GM21723 (cell line): ENCODE measurements at regions not wholly inside any gene's neighbourhood (a gene's known extent, or its start where the extent isn't known, plus 50 kb on each side); places are given as distances from the start of the nearest gene placed in this dataset.

ENCODE experiments used
- ATAC-seq: cut with Tn5 transposase; IDR thresholded peaks from one replicate; pipeline ENCODE4 v1.9.1; 2021; ENCODE audit warnings: mild to moderate bottlenecking, moderate library complexity; ENCODE audit not compliant: unreplicated experiment

DNA sequence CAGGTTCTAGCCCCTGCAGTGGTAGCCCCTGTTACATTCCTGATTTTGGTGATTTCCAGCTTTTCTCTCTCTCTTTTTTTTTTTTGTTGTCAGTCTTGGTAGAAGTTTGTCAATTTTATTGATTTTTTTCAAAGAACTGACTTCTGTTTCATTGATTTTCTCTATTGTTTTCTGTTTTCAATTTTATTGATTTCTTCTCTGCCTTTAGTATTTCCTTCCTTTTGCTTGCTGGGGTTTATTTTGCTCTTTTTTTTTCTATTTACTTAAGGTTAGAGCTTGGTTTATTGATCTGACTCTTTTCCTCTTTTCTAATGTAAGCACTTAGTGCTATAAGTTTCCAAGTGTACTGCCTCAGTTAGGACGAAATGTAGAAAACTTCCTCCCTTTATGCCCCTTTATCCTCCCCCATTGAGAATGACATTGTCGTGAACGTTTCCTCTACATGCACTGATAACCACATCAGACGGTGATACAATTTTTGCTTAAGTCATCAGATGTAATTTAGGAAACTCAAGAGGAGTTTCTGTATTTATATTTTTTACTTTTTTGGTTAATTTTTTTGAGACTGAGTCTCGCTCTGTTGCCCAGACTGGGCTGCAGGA, 81.1 kb upstream of the HS6ST1 start:
- no peak for ATAC-seq

DNA sequence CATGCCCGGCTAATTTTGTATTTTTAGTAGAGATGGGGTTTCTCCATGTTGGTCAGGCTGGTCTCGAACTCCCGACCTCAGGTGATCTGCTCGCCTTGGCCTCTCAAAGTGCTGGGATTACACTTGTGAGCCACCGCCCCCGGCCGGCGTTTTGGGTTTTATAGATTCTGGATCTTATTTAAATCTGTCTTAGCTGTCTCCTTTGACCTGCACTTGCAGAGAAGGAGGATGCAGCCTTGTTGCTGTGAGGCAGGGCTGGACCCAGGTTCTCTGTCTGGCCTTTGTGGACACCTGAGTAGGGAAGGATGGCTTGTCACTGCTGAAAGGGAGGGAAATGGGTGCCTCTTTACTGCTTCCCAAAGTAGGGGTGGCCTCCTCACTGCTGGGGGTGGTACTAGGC, 83.0 kb upstream of the HS6ST1 start:
- no peak for ATAC-seq

DNA sequence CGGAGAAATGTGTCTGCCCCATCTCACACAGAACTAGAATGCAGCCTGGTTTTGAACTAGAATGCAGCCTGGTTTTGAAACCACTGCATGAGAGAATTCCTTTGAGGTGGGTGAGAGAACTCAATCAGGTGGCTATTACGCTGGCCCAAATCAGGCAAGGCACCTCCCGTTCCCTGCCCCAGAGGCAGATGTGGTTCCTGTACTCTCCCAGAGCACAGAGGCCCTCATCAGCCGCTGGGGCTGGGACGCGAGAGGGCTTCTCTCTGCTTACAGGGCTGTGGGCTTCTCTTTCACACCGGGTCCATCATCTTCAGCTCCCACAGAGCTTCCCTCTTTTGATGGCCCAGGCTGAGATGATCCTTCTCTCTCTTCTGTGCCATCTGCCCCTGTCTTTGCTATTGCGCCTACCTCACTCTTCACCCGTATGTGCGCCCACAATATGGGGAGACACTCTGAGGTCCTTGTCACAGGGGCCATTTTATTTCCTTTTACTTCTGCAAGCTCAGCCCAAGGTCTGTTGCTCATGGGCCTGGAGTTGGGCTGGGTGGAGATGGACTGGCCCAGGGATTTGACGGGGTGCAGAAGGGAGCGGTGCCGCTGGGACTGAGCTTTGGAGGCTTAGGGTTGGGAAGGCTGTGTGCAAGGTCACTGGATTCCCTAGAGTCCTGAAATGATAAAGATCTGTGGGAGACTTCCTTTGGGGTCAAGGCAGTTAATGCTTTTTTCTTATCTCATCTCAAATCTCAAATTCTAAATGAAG, 84.4 kb upstream of the HS6ST1 start:
- no peak for ATAC-seq

DNA sequence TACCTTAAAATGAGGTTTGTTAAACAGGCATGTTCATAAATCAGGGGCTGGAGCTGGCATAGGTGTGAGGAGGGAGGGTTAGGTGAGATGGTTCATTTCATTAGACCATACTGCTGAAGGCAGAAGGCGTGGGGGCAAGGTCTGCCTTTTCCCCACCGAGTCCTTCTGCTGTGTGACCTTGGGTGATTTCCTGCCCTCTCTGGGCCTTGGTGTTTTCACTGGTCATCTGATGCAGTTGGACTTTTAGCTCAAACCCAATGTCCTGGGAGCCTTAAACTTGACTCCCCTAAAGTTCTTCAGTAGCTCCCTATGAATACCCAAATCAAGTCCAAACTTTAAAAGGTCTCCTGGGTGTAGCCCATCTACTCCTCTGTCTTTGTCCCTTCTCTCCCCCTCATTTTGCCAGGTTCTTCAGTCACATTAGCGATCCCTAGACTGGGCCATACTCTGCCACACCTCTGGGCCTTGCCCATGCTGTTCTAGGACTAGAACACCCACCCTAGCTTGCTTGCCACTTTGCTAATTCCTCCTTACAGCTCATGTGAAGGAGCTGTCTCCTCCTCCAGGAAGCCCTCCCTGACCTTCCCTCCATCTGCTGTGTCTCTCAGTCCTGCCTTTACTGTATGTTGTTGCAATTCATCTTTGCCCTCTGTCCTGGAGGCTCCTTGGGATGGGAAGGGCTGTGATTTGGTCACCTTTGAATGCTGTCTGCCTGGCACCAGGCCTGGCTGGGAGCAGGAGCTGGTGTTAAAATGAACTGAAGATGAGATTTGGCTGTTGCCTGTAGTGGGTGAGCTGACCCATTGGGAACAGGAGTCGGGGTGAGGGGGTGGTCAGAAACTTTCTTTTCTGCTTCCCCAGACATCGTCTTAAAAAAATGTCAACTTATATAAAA, 85.4 kb upstream of the HS6ST1 start:
- no peak for ATAC-seq

DNA sequence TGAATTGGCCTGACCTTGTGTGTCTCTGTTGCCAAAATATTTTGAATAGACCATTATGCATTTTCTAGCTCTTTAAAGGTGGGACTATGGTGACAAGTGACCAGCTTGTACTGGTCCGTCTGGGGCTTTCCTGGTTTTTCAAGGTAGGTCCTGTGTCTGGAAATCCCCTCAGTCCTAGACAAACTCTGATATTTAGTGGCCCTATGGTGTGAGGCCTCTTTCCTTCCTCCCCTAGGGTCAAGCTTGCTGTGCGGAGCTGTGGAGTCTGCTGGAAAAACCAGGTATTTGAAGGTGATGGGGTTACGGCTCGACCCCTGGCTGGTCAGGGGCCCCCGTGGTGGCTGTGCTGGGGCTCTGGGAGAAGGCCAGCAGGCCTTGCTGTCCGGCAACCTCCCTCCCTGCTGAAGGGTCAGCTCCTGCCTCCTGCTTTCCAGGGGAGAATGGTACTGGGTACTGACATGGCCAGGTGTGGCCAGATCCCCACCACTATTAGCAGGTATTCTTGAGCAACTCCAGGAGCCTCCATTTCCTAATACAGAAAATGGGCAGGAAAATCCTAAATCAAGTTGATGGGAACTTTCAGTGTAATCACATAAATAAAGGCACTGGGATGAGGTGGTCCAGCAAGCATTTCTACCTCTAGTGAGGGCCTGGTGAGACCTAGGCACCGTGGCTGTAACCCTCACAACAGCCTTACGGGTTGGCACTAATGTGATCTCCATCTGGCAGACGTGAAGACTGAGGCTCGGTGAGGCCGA, 86.2 kb upstream of the HS6ST1 start:
- no peak for ATAC-seq

DNA sequence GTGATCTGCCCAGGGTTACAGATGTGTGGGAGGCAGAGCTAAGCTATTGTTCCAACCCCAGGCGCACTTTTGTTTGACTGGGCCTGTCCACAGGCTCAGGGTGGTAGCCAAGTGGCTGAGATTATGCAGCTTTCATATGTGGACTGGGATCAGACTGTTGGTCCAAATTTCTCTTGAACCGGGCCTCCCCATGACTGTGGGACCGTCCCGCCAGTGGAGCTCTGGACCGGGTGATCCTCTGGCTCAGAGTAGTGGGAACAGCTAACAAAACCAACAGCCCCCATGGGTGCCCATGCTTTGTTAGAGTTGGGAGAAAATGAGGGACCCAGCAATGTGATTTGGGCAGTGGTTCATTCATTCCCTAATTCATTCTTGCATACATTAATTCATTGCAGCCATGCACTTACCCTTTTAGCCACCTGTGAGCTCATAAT, 86.8 kb upstream of the HS6ST1 start:
- ATAC-seq: no peak

DNA sequence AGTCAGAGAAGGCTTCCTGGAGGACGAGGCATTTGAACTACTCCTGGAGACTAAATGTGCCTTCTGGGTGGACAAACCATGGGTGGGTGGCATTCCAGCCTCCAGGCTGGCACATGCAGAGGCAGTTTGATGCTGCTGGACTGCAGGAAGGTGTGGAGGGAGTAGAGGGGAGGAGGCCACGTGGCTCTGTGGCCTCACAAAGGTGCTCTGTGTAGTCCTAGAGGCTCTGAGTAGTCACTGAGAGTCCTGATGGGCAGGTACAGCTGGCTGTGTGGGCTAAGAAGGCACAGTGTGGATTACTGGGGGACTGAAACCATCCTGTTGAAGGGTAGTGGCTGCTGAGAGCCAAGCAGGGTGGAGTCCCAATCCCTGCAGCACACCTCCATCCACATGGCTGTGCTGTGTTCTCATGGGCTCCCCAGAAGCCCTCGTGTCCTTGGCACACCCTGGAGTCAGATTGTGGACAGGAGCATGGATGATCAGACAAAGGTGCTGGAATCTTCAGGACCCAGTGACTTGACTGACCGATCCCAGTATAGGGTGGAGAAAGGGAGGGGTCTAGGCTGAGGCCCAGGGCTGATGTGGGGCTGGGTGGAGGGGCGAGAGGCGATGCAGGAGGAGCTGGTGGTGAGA, 87.4 kb upstream of the HS6ST1 start:
- no peak for ATAC-seq

DNA sequence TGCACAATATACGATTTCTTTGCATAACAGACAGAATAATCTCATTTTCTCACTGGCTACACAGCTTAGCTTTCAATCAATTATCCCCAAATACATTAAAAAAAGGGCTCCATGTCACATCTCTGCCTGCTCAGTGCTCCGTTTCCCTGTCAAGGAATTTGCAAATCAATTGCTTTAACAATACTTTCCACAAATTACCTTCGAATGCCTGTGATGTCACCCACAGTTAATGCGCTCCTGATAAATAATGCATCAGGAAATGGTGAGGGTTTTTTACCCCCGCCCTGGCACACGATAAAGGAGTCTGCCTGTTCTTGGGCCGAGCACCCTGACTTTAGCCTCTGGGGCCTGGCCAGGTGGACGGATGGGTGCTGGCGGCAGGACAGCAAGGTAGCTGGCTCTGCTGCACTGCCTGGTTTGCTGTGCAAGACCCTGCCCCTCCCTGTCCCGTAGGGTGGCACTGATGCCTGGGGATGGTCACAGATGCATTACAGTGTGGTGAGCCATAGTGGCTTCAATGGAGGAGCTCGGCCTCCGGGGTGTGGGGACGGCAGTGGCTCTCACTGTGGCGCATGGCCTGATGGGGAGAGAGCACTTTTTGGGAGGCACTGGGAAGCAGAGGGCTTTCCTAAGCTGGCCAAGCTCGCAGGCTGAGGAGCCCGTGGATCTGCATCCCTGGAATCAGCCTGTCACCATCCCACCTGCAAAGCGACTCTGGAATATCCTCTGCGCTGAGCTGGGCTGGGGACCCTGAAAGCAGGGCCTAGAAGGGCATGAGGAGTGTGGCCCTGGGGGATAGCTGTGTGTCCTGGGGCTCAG, 88.3 kb upstream of the HS6ST1 start:
- no peak for ATAC-seq

DNA sequence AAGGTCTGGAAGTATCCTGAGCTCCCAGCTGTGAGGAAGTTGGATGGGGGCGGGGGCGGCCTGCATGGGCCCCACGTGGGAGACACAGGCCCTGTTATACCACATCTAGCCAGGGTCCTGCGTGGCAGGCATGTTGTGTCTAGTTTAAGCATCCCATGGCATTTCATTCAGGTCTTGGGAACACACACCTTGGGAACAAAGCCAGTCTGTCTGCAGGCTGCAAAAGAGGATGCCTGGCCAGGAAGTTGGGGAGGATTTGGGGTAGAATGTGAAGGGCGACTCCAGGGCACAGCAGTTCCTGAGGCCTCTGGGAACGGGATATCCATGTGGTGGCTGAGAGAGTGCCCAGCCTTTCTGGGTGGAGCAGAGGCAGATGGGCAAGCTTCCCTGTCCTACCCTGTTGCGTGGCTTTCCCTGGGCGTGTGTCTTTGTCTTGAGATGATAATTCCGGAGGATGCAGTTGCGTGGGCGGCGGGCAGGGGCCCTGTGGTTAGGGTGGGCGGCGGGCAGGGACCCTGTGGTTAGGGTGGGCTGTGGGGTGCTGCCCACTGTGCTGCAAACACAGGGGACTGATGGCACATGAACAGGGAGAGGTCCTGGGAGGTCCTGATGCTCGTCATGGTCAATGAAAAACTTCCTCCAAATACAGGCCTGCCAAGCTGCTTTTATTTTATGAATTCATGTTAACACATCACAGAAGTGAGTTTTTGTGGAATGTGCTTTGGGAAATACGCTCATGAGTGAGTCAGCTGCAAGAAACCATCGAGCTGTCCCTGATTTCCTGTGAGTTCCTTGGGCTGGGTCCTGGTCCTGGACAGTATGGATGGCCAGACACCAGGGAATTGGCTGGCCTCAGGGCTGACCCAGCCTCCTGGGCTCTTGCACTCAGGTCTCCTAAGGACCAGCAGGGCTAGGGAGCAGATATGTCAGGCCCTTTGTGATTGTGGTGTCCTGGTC, 90.0 kb upstream of the HS6ST1 start:
- ATAC-seq: no peak

DNA sequence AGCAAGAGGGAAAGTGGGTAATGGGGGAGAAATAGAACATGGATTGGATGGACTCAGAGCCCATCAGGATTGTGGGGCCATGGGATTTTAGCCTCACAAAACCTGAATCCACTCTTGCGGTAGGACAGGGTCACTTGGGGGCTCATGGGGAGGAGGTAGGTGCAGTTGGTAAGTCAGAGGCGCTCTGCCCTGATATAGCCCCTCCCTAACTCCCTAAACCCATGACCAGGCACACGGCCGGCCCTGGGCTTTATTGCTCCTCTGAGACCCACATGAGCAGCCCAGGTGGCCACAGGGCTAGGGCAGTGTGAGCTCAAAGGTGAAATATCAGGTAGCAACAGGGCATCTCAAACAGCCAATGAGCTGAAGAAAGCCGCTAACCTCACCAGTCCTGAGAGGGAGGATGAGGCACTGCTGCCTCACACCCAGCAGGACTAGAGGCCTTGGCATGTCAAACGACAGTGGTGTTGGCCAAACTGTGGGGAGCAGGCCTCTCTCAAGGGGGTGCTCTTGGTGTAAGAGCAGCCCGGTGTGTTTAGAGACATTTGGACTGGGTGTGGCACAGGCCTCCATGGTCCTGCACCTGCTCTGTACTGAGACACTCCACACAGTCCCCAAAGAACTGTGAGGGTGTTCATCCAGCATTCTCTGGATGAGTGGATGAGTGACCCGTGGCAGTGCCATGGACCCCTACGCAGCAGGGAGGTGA, 90.8 kb upstream of the HS6ST1 start:
- no peak for ATAC-seq

DNA sequence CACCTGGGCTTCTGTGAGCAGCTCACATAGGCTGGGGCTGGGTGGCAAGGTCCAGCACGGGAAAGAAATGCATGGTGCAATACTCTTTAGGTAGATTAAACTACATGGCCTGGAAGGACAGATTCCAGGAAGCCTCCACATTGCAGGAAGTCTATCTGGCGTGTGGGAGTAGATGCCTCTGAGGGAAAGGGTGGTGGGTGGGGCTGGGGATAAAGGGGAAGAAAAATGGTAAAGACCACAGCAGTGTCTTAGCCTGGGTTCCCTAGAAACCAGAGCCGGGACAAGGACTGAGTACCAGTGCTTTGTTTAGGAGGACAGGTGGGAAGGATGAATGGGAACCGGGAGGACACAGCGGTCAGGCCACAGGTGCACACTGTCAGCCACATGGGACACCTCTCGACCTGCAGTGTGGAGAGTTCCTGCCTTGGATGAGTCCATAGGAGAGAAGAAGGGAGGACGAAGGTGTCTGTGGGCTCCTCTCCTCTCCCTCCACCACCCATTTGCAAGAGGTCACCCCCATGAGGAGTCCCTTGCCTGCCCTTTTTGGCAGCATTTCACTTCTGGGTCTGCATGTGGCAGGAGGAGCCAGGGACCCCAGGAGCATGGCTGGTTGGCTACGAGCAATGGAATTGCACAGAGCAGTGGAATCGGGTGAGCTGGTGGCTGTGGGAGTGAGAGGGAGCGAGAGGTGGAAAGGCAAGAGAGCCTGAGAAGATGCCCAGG, 91.5 kb upstream of the HS6ST1 start:
- no peak for ATAC-seq

DNA sequence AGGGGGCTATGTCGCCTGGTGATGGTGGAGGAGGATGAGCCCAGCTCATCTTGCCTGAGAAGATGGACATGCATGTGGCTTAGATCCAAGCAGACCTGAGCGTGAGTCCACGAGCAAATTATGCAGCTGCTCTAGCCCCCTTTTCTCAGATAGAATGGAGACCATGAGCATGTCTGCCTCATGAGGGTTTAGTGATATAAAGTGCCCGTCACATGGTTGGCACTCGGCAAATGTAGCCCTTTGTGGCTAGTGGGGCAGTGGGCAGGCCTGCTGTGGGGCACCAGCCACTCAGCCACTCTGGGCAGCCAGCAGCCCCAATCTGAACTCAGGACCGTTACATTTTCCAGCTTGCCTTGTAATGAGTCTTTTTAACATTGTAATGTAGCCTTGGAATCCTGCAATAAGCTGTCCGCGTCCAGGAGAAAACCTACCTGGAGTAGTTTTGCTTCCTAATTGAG, 92.1 kb upstream of the HS6ST1 start:
- ATAC-seq: no peak

DNA sequence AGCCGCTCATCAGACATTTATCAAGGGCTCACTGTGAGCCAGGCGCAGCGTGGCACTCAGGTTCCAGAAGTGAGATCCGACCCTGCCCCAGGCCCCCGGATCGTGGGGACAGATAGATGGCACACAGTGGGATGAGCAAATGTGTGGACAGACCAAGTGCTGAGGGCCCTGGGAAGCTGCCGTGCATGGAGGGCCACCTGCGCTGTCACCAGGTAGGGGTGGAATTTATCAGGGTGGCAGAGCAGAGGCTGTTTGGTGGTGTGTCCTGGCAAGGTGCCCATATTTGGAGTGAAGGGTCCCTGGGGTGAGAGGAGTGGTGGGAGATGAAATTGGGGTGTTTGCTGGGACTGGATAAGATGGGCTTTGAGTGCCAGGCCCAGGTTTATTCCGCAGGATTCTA, 92.8 kb upstream of the HS6ST1 start:
- ATAC-seq: no peak

DNA sequence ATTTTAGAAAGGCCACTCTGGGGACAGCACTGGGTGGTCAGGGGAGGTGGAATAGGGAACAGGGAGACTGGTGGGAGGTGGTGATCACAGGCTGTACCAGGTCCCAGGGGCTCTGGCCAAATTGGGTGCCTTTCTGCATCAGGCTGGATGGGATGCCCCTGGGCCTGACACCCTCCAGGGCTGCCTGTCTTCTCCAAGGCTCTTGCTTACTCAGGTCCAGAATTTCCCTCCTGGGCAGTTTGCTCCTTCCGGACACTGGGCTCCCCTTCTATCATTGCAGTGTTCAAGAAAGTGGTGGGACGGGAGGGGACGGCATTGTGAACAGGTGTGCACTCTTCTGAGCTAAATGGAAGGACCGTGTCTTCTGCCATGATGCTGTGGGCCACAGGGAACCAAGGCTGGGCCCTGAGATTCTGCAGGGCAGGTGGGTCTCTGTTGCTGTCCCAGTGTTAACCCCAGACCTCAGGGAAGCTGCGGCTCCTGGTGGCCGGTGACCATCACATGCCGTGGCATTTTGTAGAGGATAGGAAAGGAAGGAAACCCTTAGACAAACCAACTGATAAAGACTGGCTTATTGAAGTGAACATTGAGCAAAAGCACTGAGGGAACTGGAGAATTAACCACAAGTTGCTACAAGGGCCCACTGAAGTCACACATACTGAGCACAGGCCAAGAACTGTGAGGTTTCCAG, 93.7 kb upstream of the HS6ST1 start:
- no peak for ATAC-seq

DNA sequence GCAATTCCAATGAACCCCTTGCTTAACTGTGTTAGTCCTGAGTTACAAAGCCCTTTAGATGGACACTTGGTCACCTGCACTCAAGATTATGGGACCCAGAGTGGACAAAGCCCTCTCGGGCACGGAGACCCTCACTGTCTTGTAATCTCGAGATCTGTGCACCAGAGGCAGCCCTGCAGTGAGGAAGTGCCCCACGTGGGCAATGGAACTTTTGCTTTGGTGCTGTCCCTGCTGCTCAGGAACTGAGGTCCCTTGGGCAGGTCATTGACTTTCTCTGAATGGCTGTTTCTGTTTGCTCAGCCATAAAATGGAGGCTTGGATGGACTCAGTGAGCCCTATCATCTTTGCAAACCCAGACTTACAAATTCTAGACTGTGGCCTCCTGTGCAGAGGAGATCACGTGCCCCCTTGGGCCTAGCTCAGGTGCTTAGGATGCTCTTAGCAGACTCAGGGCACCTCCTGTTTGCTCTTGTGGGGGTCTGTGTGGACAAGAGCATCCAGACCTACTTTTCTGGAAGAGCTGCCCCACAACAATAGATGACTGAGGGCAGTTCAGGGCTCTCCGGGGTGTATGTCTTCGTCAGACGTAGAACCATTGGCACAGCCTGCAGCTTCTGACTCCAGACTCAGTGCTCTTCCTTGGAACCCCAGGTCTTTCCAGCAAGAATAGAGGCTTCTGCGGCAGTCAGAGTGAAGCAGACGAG, 94.5 kb upstream of the HS6ST1 start:
- no peak for ATAC-seq

DNA sequence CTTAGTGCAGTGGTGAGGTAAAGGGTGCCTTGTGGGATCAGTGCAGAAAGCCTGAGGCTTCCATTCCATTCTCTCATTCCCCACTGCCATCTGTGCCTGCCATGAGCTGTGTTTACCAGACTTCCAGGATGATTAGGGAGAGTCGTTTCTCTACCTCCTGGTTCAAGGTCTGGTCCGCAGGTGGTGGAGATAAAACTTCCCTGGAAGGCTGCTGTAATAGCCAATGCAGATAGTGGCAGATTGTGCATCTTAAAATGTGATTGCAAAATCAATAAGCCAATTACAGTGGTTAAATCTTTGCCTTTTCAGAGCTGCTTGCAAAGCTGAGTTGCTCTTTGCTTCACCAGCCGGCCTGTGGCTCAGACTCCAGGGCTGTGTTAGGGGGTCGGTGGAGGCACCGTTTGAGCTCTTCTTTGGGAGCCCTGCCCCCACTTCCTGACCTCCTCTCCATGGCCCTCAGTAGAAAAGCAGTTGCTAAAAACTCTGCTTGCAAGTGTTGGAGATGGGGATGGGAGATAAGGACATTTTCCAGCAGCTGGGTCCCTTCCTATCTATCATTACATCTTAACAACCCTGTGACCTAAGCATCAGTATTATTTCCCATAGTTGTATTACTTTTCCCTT, 95.2 kb upstream of the HS6ST1 start:
- no peak for ATAC-seq
